Liver (tissue), 7 donors: ENCODE measurements at regions not wholly inside any gene's neighbourhood (a gene's known extent, or its start where the extent isn't known, plus 50 kb on each side); places are given as distances from the start of the nearest gene placed in this dataset.

Experiments
- DNase-seq: peaks from one replicate; pipeline ENCODE4 v3.0.0-alpha.2; 2017; ENCODE audit warnings: low spot score
- H3K27ac ChIP-seq, 2 donors: one replicate each; pipeline ENCODE4 v1.7.0; 2013; ENCODE audit warnings: inconsistent platforms in 2 of 2, low read length in 2 of 2, control low read depth in 1 of 2, low read depth in 1 of 2, mild to moderate bottlenecking in 1 of 2
- H3K27me3 ChIP-seq, 4 donors: one replicate each; pipeline versions ENCODE4 v1.6.1 to v1.7.0; 2013; ENCODE audit warnings: low read length in 3 of 4, inconsistent platforms in 1 of 4, mild to moderate bottlenecking in 1 of 4, moderate library complexity in 1 of 4; ENCODE audit not compliant: control insufficient read depth in 4 of 4, insufficient read depth in 4 of 4
- H3K36me3 ChIP-seq, 4 donors: one replicate each; pipeline versions ENCODE4 v1.6.1 to v1.7.0; 2013; ENCODE audit warnings: low read length in 3 of 4, mild to moderate bottlenecking in 3 of 4, low read depth in 1 of 4, moderate library complexity in 1 of 4; ENCODE audit not compliant: control insufficient read depth in 4 of 4, insufficient read depth in 3 of 4
- H3K4me1 ChIP-seq, 4 donors: one replicate each; pipeline versions ENCODE4 v1.6.1 to v1.7.0; 2013; ENCODE audit warnings: low read length in 3 of 4, mild to moderate bottlenecking in 3 of 4, moderate library complexity in 1 of 4; ENCODE audit not compliant: control insufficient read depth in 4 of 4, insufficient read depth in 4 of 4
- H3K4me3 ChIP-seq, 3 donors: one replicate each; pipeline versions ENCODE4 v1.6.1 to v1.7.0; 2013; ENCODE audit warnings: low read length in 3 of 3, control low read depth in 1 of 3, low read depth in 1 of 3, mild to moderate bottlenecking in 1 of 3
- H3K9ac ChIP-seq, 2 donors: one replicate each; pipeline ENCODE4 v1.7.0; 2013; ENCODE audit warnings: low read length in 2 of 2, mild to moderate bottlenecking in 2 of 2, moderate library complexity in 2 of 2, control low read depth in 1 of 2, low read depth in 1 of 2
- H3K9me3 ChIP-seq, 4 donors: one replicate each; pipeline versions ENCODE4 v1.6.1 to v1.7.0; 2013; ENCODE audit warnings: low read length in 3 of 4; ENCODE audit not compliant: control insufficient read depth in 4 of 4
- ATF3 ChIP-seq: IDR thresholded peaks from 2 replicates; pipeline ENCODE4 v1.6.1; 2016; ENCODE audit warnings: antibody characterized with exemption
- EGR1 ChIP-seq, 2 donors: IDR thresholded peaks; 2 replicates each; pipeline ENCODE4 v1.6.1; 2016 to 2018; ENCODE audit warnings: antibody characterized with exemption in 2 of 2, low read depth in 2 of 2
- FOXA1 ChIP-seq: IDR thresholded peaks from 2 replicates; pipeline ENCODE4 v1.6.1; 2016; ENCODE audit warnings: antibody characterized with exemption
- FOXA2 ChIP-seq: IDR thresholded peaks from 2 replicates; pipeline ENCODE4 v1.6.1; 2016; ENCODE audit warnings: antibody characterized with exemption
- GABPA ChIP-seq, 2 donors: IDR thresholded peaks in 1 of 2; conservative IDR thresholded peaks in 1 of 2; 2 replicates each; pipeline ENCODE4 v1.6.1; 2016; ENCODE audit warnings: antibody characterized with exemption in 2 of 2, mild to moderate bottlenecking in 1 of 2, moderate library complexity in 1 of 2
- JUND ChIP-seq, 2 donors: IDR thresholded peaks; 2 replicates each; pipeline ENCODE4 v1.6.1; 2016; ENCODE audit warnings: antibody characterized with exemption in 2 of 2
- MAX ChIP-seq: IDR thresholded peaks from 2 replicates; pipeline ENCODE4 v1.6.1; 2016; ENCODE audit warnings: antibody characterized with exemption
- NR2F2 ChIP-seq: IDR thresholded peaks from 2 replicates; pipeline ENCODE4 v1.6.1; 2016; ENCODE audit warnings: antibody characterized with exemption
- RAD21 ChIP-seq, 2 donors: IDR thresholded peaks; 2 replicates each; pipeline ENCODE4 v1.6.1; 2016; ENCODE audit warnings: antibody characterized with exemption in 2 of 2, mild to moderate bottlenecking in 2 of 2
- REST ChIP-seq: IDR thresholded peaks from 2 replicates; pipeline ENCODE4 v1.6.1; 2016; ENCODE audit warnings: antibody characterized with exemption, mild to moderate bottlenecking
- RXRA ChIP-seq, 2 donors: IDR thresholded peaks; 2 replicates each; pipeline ENCODE4 v1.6.1; 2017 to 2018; ENCODE audit warnings: antibody characterized with exemption in 2 of 2, mild to moderate bottlenecking in 1 of 2
- YY1 ChIP-seq: IDR thresholded peaks from 2 replicates; pipeline ENCODE4 v1.6.1; 2016; ENCODE audit warnings: antibody characterized with exemption, mild to moderate bottlenecking
- ZBTB33 ChIP-seq: IDR thresholded peaks from 2 replicates; pipeline ENCODE4 v1.6.1; 2016; ENCODE audit warnings: antibody characterized with exemption
- whole genome bisulfite sequencing: extraction: QIAGEN DNeasy Blood & Tissue Kit; methylation state at CpG from one replicate; pipeline ENCODE4 v1.1.7; 2013; 5-methylcytosine and 5-hydroxymethylcytosine counted together
- donor health status: healthy.
- donor health status: healthy.
- donor health status: healthy.
- donor health status: healthy.

- 54% methylated on average over 2 of the region's 2 CpGs for WGBS
- no peak overlapping the region for H3K27ac ChIP-seq
- no peak overlapping the region for H3K9ac ChIP-seq
- H3K4me3 ChIP-seq, result no peak overlapping the region
- TF ChIP-seq NR2F2 (no peak), GABPA (IDR thresholded peaks at IDR 0.05 in 1 of 2, conservative IDR thresholded peaks at IDR 0.05 in 1 of 2) (no peak)
- no peaks in the 10 kb centered on the region for H3K4me1 ChIP-seq
- no peaks in the 10 kb centered on the region for H3K36me3 ChIP-seq
- H3K27me3 ChIP-seq, result no peaks in the 10 kb centered on the region
- H3K9me3 ChIP-seq, result peaks cover 2 to 7% (median 3%) of the 10 kb centered on the region in 4 donors
- DNase-seq, result peak; percentile 20
Measured at GRCh38 chr22:47544696-47545095, 782.2 kb downstream of the TBC1D22A start.

- H3K36me3 ChIP-seq, result no peaks in the 10 kb centered on the region
- no peak for DNase-seq
- 90% methylated on average over 9 of the region's 9 CpGs for whole genome bisulfite sequencing
- no peak overlapping the region for H3K27ac ChIP-seq
- H3K9ac ChIP-seq, result no peak overlapping the region
- H3K4me3 ChIP-seq, result no peak overlapping the region
- no peaks in the 10 kb centered on the region for H3K27me3 ChIP-seq
- no peaks in the 10 kb centered on the region for H3K4me1 ChIP-seq
- H3K9me3 ChIP-seq, result peaks cover 2 to 7% (median 3%) of the 10 kb centered on the region in 4 donors
- TF ChIP-seq REST (no peak), EGR1 (IDR thresholded peaks at IDR 0.05; ENCODE audit: low read depth in 2 of 2) (no peak), ZBTB33 (no peak), RXRA (IDR thresholded peaks at IDR 0.05) (no peak), JUND (IDR thresholded peaks at IDR 0.05) (no peak), MAX (no peak), GABPA (IDR thresholded peaks at IDR 0.05 in 1 of 2, conservative IDR thresholded peaks at IDR 0.05 in 1 of 2) (no peak), ATF3 (no peak), FOXA1 (no peak), RAD21 (IDR thresholded peaks at IDR 0.05) (no peak)
Measured at GRCh38 chr22:47543447-47543846, 781.0 kb downstream of the TBC1D22A start.

- 64% methylated on average over 4 of the region's 4 CpGs for WGBS
- peaks cover 0 to 7% (median under 1%) of the 10 kb centered on the region in 4 donors for H3K9me3 ChIP-seq
- no peak overlapping the region for H3K9ac ChIP-seq
- H3K27me3 ChIP-seq, result peaks cover 0 to 3% (median 0%) of the 10 kb centered on the region in 4 donors
- no peak for DNase-seq
- H3K27ac ChIP-seq, result no peak overlapping the region
- no peak for TF ChIP-seq ATF3
- no peak for TF ChIP-seq MAX
- no peak for TF ChIP-seq FOXA2
- TF ChIP-seq GABPA (IDR thresholded peaks at IDR 0.05 in 1 of 2, conservative IDR thresholded peaks at IDR 0.05 in 1 of 2), result no peak
- no peak for TF ChIP-seq REST
- no peak for TF ChIP-seq YY1
- H3K4me3 ChIP-seq, result no peak overlapping the region
- no peaks in the 10 kb centered on the region for H3K4me1 ChIP-seq
- no peaks in the 10 kb centered on the region for H3K36me3 ChIP-seq
Measured at GRCh38 chr22:47540011-47540410, 777.6 kb downstream of the TBC1D22A start.
